ENCODE measurements at regions not wholly inside any gene's neighbourhood (a gene's known extent, or its start where the extent isn't known, plus 50 kb on each side); places are given as distances from the start of the nearest gene placed in this dataset.

- TF ChIP-seq CTCF (IDR thresholded peaks at IDR 0.05) (no peak), POLR2AphosphoS5 (IDR thresholded peaks at IDR 0.05) (no peak)
Measured at GRCh38 chr1:170366980-170367379, 165.0 kb upstream of the GORAB start.
